HCT116 (cell line): ENCODE measurements at regions not wholly inside any gene's neighbourhood (a gene's known extent, or its start where the extent isn't known, plus 50 kb on each side); places are given as distances from the start of the nearest gene placed in this dataset.

ENCODE experiments used
- ATAC-seq: fragments of 200-7000 bp; cut with Tn5 transposase; 2 replicates; pipeline ENCODE4 v1.9.1; 2020; ENCODE audit warnings: mild to moderate bottlenecking, moderate library complexity
- BruUV-seq: library from RNA; stranded (reverse); fragments of 400-500 nt; replicated peaks from 2 replicates; lab custom pipeline; 2021; lab: Mats Ljungman, UMichigan
- CTCF ChIA-PET: fragments of 300-600 bp; sonication (Branson Sonifier 250); formaldehyde crosslinking; loops from one replicate; lab custom pipeline; 2021; ENCODE audit warnings: antibody characterized with exemption; lab: Charles Lee
- POLR2A ChIA-PET: fragments of 300-600, 350-600 bp; sonication (Branson Sonifier 250); formaldehyde crosslinking; loops from one replicate; lab custom pipeline; 2021; ENCODE audit warnings: antibody characterized with exemption; lab: Charles Lee
- RAD21 ChIA-PET, 2 experiments: fragments of 300-600 bp; sonication (Branson Sonifier 250); formaldehyde crosslinking; loops; one replicate each; lab custom pipeline; 2023; ENCODE audit warnings: low total read pairs in 2 of 2; ENCODE audit not compliant: uncharacterized antibody in 2 of 2, unreplicated experiment in 2 of 2, low non-redundant PET in 1 of 2; lab: Charles Lee
- DNase-seq: peaks from one replicate; pipeline ENCODE4 v3.0.0-alpha.2; 2010; ENCODE audit warnings: low read depth, low spot score
- H2AFZ ChIP-seq: fragments of 200-600 bp; shearing (Covaris generic), sonication (generic); 2 replicates; pipeline ENCODE4 v1.6.1; 2017; ENCODE audit warnings: low read depth, mixed run types, mixed read lengths, antibody characterized with exemption, low read length; ENCODE audit not compliant: poor library complexity, severe bottlenecking
- H3K27ac ChIP-seq: 2 replicates; pipeline ENCODE4 v1.5.1; 2012; ENCODE audit warnings: low read depth, low read length
- H3K27me3 ChIP-seq: fragments of 200-600 bp; sonication (generic); 2 replicates; pipeline ENCODE4 v1.6.1; 2016; ENCODE audit warnings: mixed run types, low read length, mixed read lengths; ENCODE audit not compliant: insufficient read depth
- H3K36me3 ChIP-seq, 2 experiments: fragments of 200-500 bp in 1 of 2; fragments of 200-600 bp in 1 of 2; sonication (Bioruptor generic) in 1 of 2; sonication (generic) in 1 of 2; 2 replicates each; pipeline versions ENCODE4 v1.5.1 to v1.6.1; 2014 to 2016; ENCODE audit warnings: low read length in 2 of 2, inconsistent platforms in 1 of 2, mixed read lengths in 1 of 2, mixed run types in 1 of 2; ENCODE audit not compliant: insufficient read depth in 2 of 2, control insufficient read depth in 1 of 2
- H3K4me1 ChIP-seq, 2 experiments: fragments of 200-600 bp in 1 of 2; sonication (generic) in 1 of 2; 2 replicates each; pipeline versions ENCODE4 v1.5.1 to v1.6.1; 2012 to 2017; ENCODE audit warnings: low read length in 2 of 2, inconsistent platforms in 1 of 2, mild to moderate bottlenecking in 1 of 2, mixed read lengths in 1 of 2, mixed run types in 1 of 2, moderate library complexity in 1 of 2; ENCODE audit not compliant: insufficient read depth in 2 of 2, control insufficient read depth in 1 of 2
- H3K4me2 ChIP-seq: fragments of 200-600 bp; sonication (generic); 2 replicates; pipeline ENCODE4 v1.6.1; 2017; ENCODE audit warnings: mixed run types, low read length, mixed read lengths
- H3K4me3 ChIP-seq, 2 experiments: fragments of 200-600 bp in 1 of 2; sonication (generic) in 1 of 2; replicated peaks in 1 of 2; 2 replicates each; pipeline ENCODE4 v1.5.1; 2011 to 2016; ENCODE audit warnings: low read length in 2 of 2, control low read depth in 1 of 2, low read depth in 1 of 2, mild to moderate bottlenecking in 1 of 2, mixed read lengths in 1 of 2, mixed run types in 1 of 2
- H3K79me2 ChIP-seq: fragments of 200-600 bp; sonication (generic); 2 replicates; pipeline ENCODE4 v1.6.1; 2017; ENCODE audit warnings: mild to moderate bottlenecking, mixed run types, low read length, moderate library complexity, mixed read lengths; ENCODE audit not compliant: insufficient read depth
- H3K9ac ChIP-seq: fragments of 200-600 bp; sonication (generic); 2 replicates; pipeline ENCODE4 v1.6.1; 2016; ENCODE audit warnings: low read length, mixed read lengths
- H3K9me2 ChIP-seq: fragments of 200-600 bp; sonication (generic), shearing (Covaris generic); 2 replicates; pipeline ENCODE4 v1.6.1; 2017; ENCODE audit warnings: mixed run types, mild to moderate bottlenecking, moderate library complexity; ENCODE audit not compliant: insufficient read depth
- H3K9me3 ChIP-seq, 2 experiments: fragments of 200-500 bp in 1 of 2; fragments of 200-600 bp in 1 of 2; sonication (Bioruptor generic) in 1 of 2; sonication (generic) in 1 of 2; 2 replicates each; pipeline ENCODE4 v1.6.1; 2014 to 2017; ENCODE audit warnings: low read length in 2 of 2, mixed read lengths in 2 of 2, inconsistent platforms in 1 of 2, low read depth in 1 of 2, mild to moderate bottlenecking in 1 of 2, mixed run types in 1 of 2, moderate library complexity in 1 of 2; ENCODE audit not compliant: control insufficient read depth in 1 of 2, insufficient read depth in 1 of 2
- H4K20me1 ChIP-seq: fragments of 200-600 bp; sonication (generic), shearing (Covaris generic); 2 replicates; pipeline ENCODE4 v1.6.1; 2017; ENCODE audit warnings: mixed run types, mild to moderate bottlenecking, moderate library complexity; ENCODE audit not compliant: insufficient read depth
- CBX3 ChIP-seq: IDR thresholded peaks from 2 replicates; pipeline ENCODE4 v1.6.1; 2012; ENCODE audit warnings: low read depth
- CEBPB ChIP-seq: IDR thresholded peaks from 2 replicates; pipeline ENCODE4 v1.6.1; 2012; ENCODE audit warnings: low read depth
- EZH2 ChIP-seq: fragments of 200-600 bp; sonication (generic); IDR thresholded peaks from 2 replicates; pipeline ENCODE4 v1.6.1; 2017; ENCODE audit warnings: antibody characterized with exemption, mixed run types
- FOSL1 ChIP-seq: IDR thresholded peaks from 2 replicates; pipeline ENCODE4 v1.6.1; 2012; ENCODE audit warnings: low read depth
- JUND ChIP-seq: IDR thresholded peaks from 2 replicates; pipeline ENCODE4 v1.6.1; 2012
- POLR2A ChIP-seq: IDR thresholded peaks from 2 replicates; pipeline ENCODE4 v1.7.0; 2011; ENCODE audit warnings: borderline replicate concordance; ENCODE audit not compliant: insufficient read depth, insufficient read length; ENCODE audit errors: extremely low read depth
- POLR2AphosphoS5 ChIP-seq: IDR thresholded peaks from 2 replicates; pipeline ENCODE4 v1.6.1; 2011; ENCODE audit warnings: mild to moderate bottlenecking, low read depth, low read length, moderate library complexity
- SIN3A ChIP-seq: IDR thresholded peaks from 2 replicates; pipeline ENCODE4 v1.6.1; 2012; ENCODE audit warnings: low read depth
- SP1 ChIP-seq: IDR thresholded peaks from 2 replicates; pipeline ENCODE4 v1.6.1; 2012; ENCODE audit warnings: low read depth
- ZFX ChIP-seq: fragments of 450-650 bp; IDR thresholded peaks from 2 replicates; pipeline ENCODE4 v1.6.1; 2017
- ZNF274 ChIP-seq: fragments of 200-500 bp; sonication (Bioruptor generic); IDR thresholded peaks from 2 replicates; pipeline ENCODE4 v1.6.1; 2014; ENCODE audit warnings: mild to moderate bottlenecking, low read depth, low read length, inconsistent platforms
- intact Hi-C: fragments of 100-400 bp; cut with micrococcal nuclease; formaldehyde crosslinking; loops from 2 replicates; pipeline ENCODE4 v1.10.0; 2022
- TF ChIP-seq, protein P1 (sequence below), 3 experiments: fragments of 200-600 bp in 1 of 3; sonication (generic) in 1 of 3; IDR thresholded peaks in 2 of 3; conservative IDR thresholded peaks in 1 of 3; 2 replicates each; pipeline ENCODE4 v1.5.1; 2012 to 2017; ENCODE audit warnings: low read depth in 2 of 3, low read length in 2 of 3, antibody characterized with exemption in 1 of 3, borderline replicate concordance in 1 of 3, control low read depth in 1 of 3, mild to moderate bottlenecking in 1 of 3, mixed read lengths in 1 of 3, mixed run types in 1 of 3, moderate library complexity in 1 of 3; ENCODE audit not compliant: insufficient read depth in 1 of 3
- TF ChIP-seq, protein P2 (sequence below): IDR thresholded peaks from 2 replicates; pipeline ENCODE4 v1.6.1; 2012
- TF ChIP-seq, protein P3 (sequence below): IDR thresholded peaks from 2 replicates; pipeline ENCODE4 v1.6.1; 2012; ENCODE audit warnings: low read depth
- TF ChIP-seq, protein P4 (sequence below): IDR thresholded peaks from 2 replicates; pipeline ENCODE4 v1.6.1; 2012

DNA sequence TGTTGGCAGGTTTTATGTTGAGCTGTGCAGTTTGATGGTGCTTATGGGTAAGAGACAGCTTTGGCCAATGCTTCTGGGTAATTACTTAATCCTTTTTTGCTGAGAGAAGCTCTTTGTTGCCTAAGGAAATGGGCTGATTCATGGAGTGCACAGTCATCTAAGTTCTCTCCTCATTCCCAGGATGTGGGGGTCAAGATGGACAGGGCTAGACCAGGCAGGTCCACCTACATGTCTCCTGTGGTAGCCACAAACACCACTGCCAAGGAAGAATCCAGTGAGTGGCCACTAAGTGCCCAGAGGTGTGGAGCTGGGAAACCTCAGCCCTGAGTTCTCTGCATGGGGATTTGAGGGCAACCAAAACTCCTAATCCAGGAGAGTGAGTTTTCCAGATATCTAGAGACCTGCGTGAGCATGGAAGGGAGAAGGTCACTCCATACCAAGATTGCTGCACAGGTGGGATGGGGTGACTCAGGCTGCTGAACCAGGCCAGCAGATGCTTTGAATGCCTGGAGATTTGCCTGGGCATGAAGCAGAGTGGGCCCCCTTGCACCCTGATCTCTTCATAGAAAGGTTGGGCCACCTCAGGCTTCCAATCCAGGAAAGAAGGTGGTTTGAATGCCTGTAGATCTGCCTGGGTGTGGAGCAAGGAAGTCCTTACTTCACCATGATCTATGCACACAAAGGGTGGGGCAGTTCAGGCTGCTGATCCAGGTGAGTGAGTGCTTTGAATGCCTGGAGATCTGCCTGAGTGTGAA, 234.8 kb upstream of the GNPDA2 start:
- no peak overlapping the region for H3K4me2 ChIP-seq
- no TSS peak for BruUV-seq
- ChIA-PET POLR2A (no interaction called here), CTCF (no interaction called here), RAD21 (no interaction called here)
- ATAC-seq = no peak
- no peaks in the 10 kb centered on the region for H3K4me1 ChIP-seq
- H3K9ac ChIP-seq = no peak overlapping the region
- no peaks in the 10 kb centered on the region for H4K20me1 ChIP-seq
- no peak for DNase-seq
- H3K9me2 ChIP-seq = no peaks in the 10 kb centered on the region
- H3K79me2 ChIP-seq = no peaks in the 10 kb centered on the region
- no peak overlapping the region for H3K27ac ChIP-seq
- intact Hi-C loops = no loop called here
- no peak overlapping the region for H3K4me3 ChIP-seq
- H2AFZ ChIP-seq = no peak overlapping the region
- TF ChIP-seq JUND (no peak), SIN3A (no peak), ZNF274 (no peak), SP1 (no peak), POLR2A (no peak), CEBPB (no peak), EZH2 (no peak), ZFX (no peak), POLR2AphosphoS5 (no peak), CBX3 (no peak), FOSL1 (no peak)
- TF ChIP-seq, protein P1, sequence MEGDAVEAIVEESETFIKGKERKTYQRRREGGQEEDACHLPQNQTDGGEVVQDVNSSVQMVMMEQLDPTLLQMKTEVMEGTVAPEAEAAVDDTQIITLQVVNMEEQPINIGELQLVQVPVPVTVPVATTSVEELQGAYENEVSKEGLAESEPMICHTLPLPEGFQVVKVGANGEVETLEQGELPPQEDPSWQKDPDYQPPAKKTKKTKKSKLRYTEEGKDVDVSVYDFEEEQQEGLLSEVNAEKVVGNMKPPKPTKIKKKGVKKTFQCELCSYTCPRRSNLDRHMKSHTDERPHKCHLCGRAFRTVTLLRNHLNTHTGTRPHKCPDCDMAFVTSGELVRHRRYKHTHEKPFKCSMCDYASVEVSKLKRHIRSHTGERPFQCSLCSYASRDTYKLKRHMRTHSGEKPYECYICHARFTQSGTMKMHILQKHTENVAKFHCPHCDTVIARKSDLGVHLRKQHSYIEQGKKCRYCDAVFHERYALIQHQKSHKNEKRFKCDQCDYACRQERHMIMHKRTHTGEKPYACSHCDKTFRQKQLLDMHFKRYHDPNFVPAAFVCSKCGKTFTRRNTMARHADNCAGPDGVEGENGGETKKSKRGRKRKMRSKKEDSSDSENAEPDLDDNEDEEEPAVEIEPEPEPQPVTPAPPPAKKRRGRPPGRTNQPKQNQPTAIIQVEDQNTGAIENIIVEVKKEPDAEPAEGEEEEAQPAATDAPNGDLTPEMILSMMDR (IDR thresholded peaks at IDR 0.05 in 2 of 3, conservative IDR thresholded peaks at IDR 0.05 in 1 of 3; ENCODE audit: borderline replicate concordance in 1 of 3, insufficient read depth in 1 of 3, low read depth in 2 of 3, low read length in 2 of 3) = no peak
- TF ChIP-seq, protein P2, sequence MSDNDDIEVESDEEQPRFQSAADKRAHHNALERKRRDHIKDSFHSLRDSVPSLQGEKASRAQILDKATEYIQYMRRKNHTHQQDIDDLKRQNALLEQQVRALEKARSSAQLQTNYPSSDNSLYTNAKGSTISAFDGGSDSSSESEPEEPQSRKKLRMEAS = no peak
- TF ChIP-seq, protein P3, sequence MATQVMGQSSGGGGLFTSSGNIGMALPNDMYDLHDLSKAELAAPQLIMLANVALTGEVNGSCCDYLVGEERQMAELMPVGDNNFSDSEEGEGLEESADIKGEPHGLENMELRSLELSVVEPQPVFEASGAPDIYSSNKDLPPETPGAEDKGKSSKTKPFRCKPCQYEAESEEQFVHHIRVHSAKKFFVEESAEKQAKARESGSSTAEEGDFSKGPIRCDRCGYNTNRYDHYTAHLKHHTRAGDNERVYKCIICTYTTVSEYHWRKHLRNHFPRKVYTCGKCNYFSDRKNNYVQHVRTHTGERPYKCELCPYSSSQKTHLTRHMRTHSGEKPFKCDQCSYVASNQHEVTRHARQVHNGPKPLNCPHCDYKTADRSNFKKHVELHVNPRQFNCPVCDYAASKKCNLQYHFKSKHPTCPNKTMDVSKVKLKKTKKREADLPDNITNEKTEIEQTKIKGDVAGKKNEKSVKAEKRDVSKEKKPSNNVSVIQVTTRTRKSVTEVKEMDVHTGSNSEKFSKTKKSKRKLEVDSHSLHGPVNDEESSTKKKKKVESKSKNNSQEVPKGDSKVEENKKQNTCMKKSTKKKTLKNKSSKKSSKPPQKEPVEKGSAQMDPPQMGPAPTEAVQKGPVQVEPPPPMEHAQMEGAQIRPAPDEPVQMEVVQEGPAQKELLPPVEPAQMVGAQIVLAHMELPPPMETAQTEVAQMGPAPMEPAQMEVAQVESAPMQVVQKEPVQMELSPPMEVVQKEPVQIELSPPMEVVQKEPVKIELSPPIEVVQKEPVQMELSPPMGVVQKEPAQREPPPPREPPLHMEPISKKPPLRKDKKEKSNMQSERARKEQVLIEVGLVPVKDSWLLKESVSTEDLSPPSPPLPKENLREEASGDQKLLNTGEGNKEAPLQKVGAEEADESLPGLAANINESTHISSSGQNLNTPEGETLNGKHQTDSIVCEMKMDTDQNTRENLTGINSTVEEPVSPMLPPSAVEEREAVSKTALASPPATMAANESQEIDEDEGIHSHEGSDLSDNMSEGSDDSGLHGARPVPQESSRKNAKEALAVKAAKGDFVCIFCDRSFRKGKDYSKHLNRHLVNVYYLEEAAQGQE = no peak
- TF ChIP-seq, protein P4, sequence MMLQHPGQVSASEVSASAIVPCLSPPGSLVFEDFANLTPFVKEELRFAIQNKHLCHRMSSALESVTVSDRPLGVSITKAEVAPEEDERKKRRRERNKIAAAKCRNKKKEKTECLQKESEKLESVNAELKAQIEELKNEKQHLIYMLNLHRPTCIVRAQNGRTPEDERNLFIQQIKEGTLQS = no peak
- H3K27me3 ChIP-seq = no peaks in the 10 kb centered on the region
- H3K9me3 ChIP-seq = peaks cover 7 to 17% of the 10 kb centered on the region in 2 experiments; a peak in 2 of 4 replicates
- no peaks in the 10 kb centered on the region for H3K36me3 ChIP-seq
